GM21529 (cell line): ENCODE measurements at regions not wholly inside any gene's neighbourhood (a gene's known extent, or its start where the extent isn't known, plus 50 kb on each side); places are given as distances from the start of the nearest gene placed in this dataset.

Experiments used
- ATAC-seq: cut with Tn5 transposase; IDR thresholded peaks from one replicate; pipeline ENCODE4 v1.9.1; 2021; ENCODE audit not compliant: unreplicated experiment

- no peak for ATAC-seq
Measured at GRCh38 chr3:182244222-182244971, 532.7 kb downstream of the SOX2 start.

GRCh38 chr3:182245059-182245458, 533.3 kb downstream of the SOX2 start:
- ATAC-seq: no peak

- no peak for ATAC-seq
Measured at GRCh38 chr3:182246870-182247269, 535.1 kb downstream of the SOX2 start.

- no peak for ATAC-seq
Measured at GRCh38 chr3:182248349-182248880, 536.7 kb downstream of the SOX2 start.

- no peak for ATAC-seq
Measured at GRCh38 chr3:182252802-182253201, 540.5 kb upstream of the ATP11B start.

- no peak for ATAC-seq
Measured at GRCh38 chr3:182255158-182255557, 538.1 kb upstream of the ATP11B start.

- ATAC-seq: no peak
Measured at GRCh38 chr3:182257361-182257760, 535.9 kb upstream of the ATP11B start.

GRCh38 chr3:182258538-182259177, 534.6 kb upstream of the ATP11B start:
- peak; percentile 52 for ATAC-seq

GRCh38 chr3:182259579-182259978, 533.7 kb upstream of the ATP11B start:
- ATAC-seq: no peak

GRCh38 chr3:182261041-182261440, 532.3 kb upstream of the ATP11B start:
- no peak for ATAC-seq

- no peak for ATAC-seq
Measured at GRCh38 chr3:182268711-182269110, 524.6 kb upstream of the ATP11B start.

GRCh38 chr3:182276512-182276911, 516.8 kb upstream of the ATP11B start:
- no peak for ATAC-seq

GRCh38 chr3:182284793-182285192, 508.5 kb upstream of the ATP11B start:
- ATAC-seq: no peak

- no peak for ATAC-seq
Measured at GRCh38 chr3:182292591-182292990, 500.7 kb upstream of the ATP11B start.

- no peak for ATAC-seq
Measured at GRCh38 chr3:182294256-182294655, 499.0 kb upstream of the ATP11B start.

GRCh38 chr3:182294696-182295095, 498.6 kb upstream of the ATP11B start:
- no peak for ATAC-seq

- no peak for ATAC-seq
Measured at GRCh38 chr3:182300266-182300665, 493.0 kb upstream of the ATP11B start.

GRCh38 chr3:182303169-182303568, 490.1 kb upstream of the ATP11B start:
- no peak for ATAC-seq

- ATAC-seq: no peak
Measured at GRCh38 chr3:182305881-182306665, 487.2 kb upstream of the ATP11B start.

GRCh38 chr3:182308328-182308727, 485.0 kb upstream of the ATP11B start:
- ATAC-seq: no peak

GRCh38 chr3:182309120-182309519, 484.2 kb upstream of the ATP11B start:
- no peak for ATAC-seq

GRCh38 chr3:182315313-182315712, 478.0 kb upstream of the ATP11B start:
- ATAC-seq: no peak
